ENCODE measurements at regions not wholly inside any gene's neighbourhood (a gene's known extent, or its start where the extent isn't known, plus 50 kb on each side); places are given as distances from the start of the nearest gene placed in this dataset.

- intact Hi-C loops (cut with micrococcal nuclease; ENCODE audit: unreplicated experiment) = no loop called here
These were observed 195.1 kb upstream of the NR2F2 start for GRCh38 chr15:96135166-96136093.

GRCh38 chr15:96138985-96139384 is 191.5 kb upstream of the NR2F2 start:
- Histone ChIP-seq H3K4me1 (ENCODE audit: insufficient read depth, low read length, poor library complexity, severe bottlenecking) (no peaks in the 10 kb centered on the region), H3K27me3 (replicated peaks; ENCODE audit: insufficient read depth, low read depth, low read length, poor library complexity) (no peaks in the 10 kb centered on the region), H3K36me3 (ENCODE audit: insufficient read depth, low read length, poor library complexity, severe bottlenecking) (no peaks in the 10 kb centered on the region), H3K4me3 (ENCODE audit: low read depth, low read length, poor library complexity, severe bottlenecking) (no peak overlapping the region), H3K9me3 (ENCODE audit: low read depth, low read length, poor library complexity, severe bottlenecking) (no peaks in the 10 kb centered on the region), H3K27ac (ENCODE audit: low read depth, low read length, poor library complexity, severe bottlenecking) (no peak overlapping the region)
- no TSS peak for BruUV-seq (replicated peaks)
- no peak for DNase-seq (ENCODE audit: low spot score)
- intact Hi-C loops (cut with micrococcal nuclease; ENCODE audit: unreplicated experiment) = no loop called here
- ChIA-PET POLR2A (ENCODE audit: low non-redundant PET) (no interaction called here), CTCF (no interaction called here)
- TF ChIP-seq CTCF (conservative IDR thresholded peaks at IDR 0.05; ENCODE audit: low read depth, low read length) = no peak
- no peak for TF ChIP-seq EZH2 (IDR thresholded peaks at IDR 0.05; ENCODE audit: borderline replicate concordance, low read depth, low read length, poor library complexity, severe bottlenecking)

More at GRCh38 chr15:96135166-96136093, 195.1 kb upstream of the NR2F2 start:
- ChIA-PET POLR2A (ENCODE audit: low non-redundant PET) (no interaction called here), CTCF (no interaction called here)
- Histone ChIP-seq H3K4me1 (ENCODE audit: insufficient read depth, low read length, poor library complexity, severe bottlenecking) (no peaks in the 10 kb centered on the region), H3K36me3 (ENCODE audit: insufficient read depth, low read length, poor library complexity, severe bottlenecking) (no peaks in the 10 kb centered on the region), H3K4me3 (ENCODE audit: low read depth, low read length, poor library complexity, severe bottlenecking) (no peak overlapping the region), H3K27me3 (replicated peaks; ENCODE audit: insufficient read depth, low read depth, low read length, poor library complexity) (no peaks in the 10 kb centered on the region), H3K27ac (ENCODE audit: low read depth, low read length, poor library complexity, severe bottlenecking) (no peak overlapping the region), H3K9me3 (ENCODE audit: low read depth, low read length, poor library complexity, severe bottlenecking) (no peaks in the 10 kb centered on the region)
- no peak for DNase-seq (ENCODE audit: low spot score)
- no peak for TF ChIP-seq EZH2 (IDR thresholded peaks at IDR 0.05; ENCODE audit: borderline replicate concordance, low read depth, low read length, poor library complexity, severe bottlenecking)
- no peak for TF ChIP-seq CTCF (conservative IDR thresholded peaks at IDR 0.05; ENCODE audit: low read depth, low read length)
- no TSS peak for BruUV-seq (replicated peaks)

GRCh38 chr15:96142498-96142897 is 188.0 kb upstream of the NR2F2 start:
- ChIA-PET CTCF (no interaction called here), POLR2A (ENCODE audit: low non-redundant PET) (no interaction called here)
- Histone ChIP-seq H3K4me3 (ENCODE audit: low read depth, low read length, poor library complexity, severe bottlenecking) (no peak overlapping the region), H3K36me3 (ENCODE audit: insufficient read depth, low read length, poor library complexity, severe bottlenecking) (no peaks in the 10 kb centered on the region), H3K9me3 (ENCODE audit: low read depth, low read length, poor library complexity, severe bottlenecking) (no peaks in the 10 kb centered on the region), H3K27ac (ENCODE audit: low read depth, low read length, poor library complexity, severe bottlenecking) (no peak overlapping the region), H3K27me3 (replicated peaks; ENCODE audit: insufficient read depth, low read depth, low read length, poor library complexity) (no peaks in the 10 kb centered on the region), H3K4me1 (ENCODE audit: insufficient read depth, low read length, poor library complexity, severe bottlenecking) (no peaks in the 10 kb centered on the region)
- intact Hi-C loops (cut with micrococcal nuclease; ENCODE audit: unreplicated experiment) = no loop called here
- no TSS peak for BruUV-seq (replicated peaks)
- TF ChIP-seq EZH2 (IDR thresholded peaks at IDR 0.05; ENCODE audit: borderline replicate concordance, low read depth, low read length, poor library complexity, severe bottlenecking) = no peak
- no peak for TF ChIP-seq CTCF (conservative IDR thresholded peaks at IDR 0.05; ENCODE audit: low read depth, low read length)
- DNase-seq (ENCODE audit: low spot score) = no peak
